ENCODE measurements at regions not wholly inside any gene's neighbourhood (a gene's known extent, or its start where the extent isn't known, plus 50 kb on each side); places are given as distances from the start of the nearest gene placed in this dataset.

DNA sequence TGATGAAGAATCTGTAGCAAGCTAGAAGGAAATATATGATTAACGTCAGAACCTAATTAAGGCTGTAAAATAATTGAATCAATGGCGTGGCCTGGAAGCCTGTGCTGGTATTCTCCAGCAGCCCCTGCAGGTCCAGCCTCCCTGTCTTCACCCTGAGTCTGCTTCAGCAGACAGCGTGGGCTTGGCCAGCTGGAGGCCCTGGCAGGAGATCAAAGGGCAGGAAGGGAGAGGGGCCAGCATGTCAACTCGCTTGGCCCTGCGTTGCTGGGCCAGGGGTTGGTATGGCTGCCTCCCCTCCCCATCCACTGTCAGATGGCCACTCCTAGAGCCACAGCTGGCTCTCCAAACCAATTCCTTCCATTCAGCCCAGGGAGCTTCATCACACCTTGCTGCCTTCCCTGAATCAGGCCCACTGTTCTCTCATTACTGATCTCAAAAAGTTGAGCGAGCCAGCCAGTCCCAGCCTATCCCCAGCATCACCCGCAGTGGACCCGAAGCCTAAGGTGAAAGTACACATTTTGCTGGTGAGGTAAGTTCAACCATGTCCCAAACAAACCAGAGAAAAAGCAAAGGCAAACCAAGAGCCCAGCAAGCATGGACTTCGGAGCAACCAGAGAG lies 228.4 kb upstream of the AGAP1 start:
- DNase-seq: no peak

DNA sequence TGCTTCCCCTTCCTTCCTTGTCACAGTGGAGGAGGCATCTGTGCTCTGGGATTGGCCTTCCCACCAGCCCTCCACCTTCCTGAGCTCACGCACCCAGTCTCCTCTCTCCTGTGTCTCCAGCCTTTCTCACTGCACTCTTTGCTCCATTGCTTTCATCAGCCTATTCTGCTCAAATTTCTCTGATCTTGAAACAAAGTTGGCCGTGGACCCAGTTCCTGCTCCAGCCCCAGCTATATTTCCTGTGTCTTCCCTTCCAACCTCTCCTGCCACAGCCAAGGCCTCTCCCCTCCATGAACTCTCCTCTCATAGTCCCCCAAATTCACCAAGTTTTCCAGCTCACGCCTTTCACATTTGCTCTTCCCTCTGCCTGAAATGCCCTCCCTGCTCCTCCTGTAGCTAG lies 226.6 kb upstream of the AGAP1 start:
- DNase-seq: no peak

DNA sequence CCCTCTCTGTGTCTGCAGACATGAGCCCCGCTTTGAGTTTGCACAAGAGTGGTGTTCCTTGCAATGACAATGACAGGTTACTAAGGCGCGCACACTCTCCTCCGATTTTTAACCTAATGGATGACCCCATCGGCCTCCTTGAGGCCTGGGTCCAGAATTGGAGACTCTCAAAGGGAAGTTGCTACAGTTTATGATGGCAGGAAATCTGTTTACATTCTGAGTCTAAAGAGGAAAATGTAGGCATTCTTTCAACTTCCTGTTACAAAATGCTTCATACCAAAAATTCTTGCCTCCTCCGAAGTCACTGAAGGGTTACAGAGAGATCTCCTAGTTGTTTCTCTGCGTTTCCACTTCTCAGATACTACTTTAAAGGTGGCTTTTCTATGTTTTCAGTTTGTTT lies 225.3 kb upstream of the AGAP1 start:
- DNase-seq: peak; percentile 64

DNA sequence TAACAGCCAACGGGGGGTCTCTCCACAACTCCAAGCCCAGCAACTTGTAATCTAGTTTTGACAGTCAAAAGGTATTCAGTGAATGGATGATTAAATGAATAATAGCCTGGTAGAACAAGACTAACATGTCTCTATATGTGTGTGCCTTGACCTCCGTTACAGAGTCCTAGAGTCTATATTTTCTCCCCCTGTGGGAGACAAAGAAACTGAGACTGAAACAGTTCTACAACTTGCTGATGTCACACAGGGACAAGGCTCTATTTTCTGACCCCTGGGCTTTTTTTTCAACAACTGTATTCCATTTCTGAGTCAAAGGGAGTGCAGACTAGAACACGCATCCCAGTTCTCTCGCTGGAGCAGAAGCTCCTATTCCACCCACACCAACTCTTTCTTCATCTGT lies 223.6 kb upstream of the AGAP1 start:
- DNase-seq: no peak

DNA sequence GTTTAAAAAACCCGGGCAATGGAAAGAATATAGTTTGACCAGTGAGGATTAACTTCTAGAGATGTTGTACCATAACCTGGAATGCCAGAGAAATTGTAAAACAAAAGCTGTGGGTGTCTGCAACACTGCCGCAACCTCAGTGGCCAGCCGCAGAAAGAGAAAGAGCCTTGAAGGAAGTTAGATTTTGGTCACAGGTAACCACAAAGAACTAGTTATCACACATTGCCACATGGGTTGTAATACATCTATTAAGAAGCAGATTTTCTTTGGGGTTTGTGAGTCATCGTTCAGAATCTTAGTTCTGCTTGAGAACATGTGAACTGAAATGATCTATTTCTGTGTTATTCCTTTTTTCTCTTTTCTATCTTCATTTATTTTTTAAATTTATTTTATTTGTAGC lies 222.9 kb upstream of the AGAP1 start:
- DNase-seq: peak; percentile 67

DNA sequence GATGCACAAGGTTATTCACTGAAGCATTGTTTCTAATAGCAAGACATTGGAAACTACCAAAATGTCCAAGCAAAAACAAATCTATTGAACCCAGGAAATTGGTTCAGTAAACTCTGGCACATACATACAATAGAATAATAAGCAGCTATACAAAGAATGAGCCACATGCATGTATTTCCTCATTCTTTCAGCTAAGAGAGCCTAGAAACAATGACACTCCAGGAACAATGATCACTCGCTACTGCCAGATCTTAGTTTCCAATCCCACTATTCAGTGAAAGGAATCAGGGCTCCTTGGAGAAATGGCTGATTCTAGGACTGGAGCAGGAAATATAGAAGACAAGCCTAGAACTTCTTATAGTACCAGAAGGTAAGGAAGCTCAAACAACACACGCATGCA lies 221.9 kb upstream of the AGAP1 start:
- DNase-seq: no peak

DNA sequence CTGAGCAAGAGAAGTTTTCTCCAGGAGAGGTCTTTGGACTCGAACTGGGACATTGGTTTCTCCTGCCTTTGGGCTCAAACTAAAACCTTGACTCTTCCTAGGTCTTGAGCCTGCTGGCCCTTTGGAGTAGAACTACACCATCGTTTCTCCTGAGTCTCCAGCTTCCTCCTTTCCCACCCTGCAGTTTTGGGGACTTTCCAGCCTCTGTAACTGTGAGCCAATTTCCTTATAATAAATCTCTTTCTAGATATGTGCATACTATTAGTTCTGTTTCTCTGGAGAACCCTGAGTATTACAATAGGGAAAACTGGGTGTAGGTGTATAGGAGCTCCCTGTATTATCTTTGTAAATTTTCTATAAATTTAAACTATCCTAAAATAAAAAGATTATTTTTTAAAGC lies 219.8 kb upstream of the AGAP1 start:
- no peak for DNase-seq

DNA sequence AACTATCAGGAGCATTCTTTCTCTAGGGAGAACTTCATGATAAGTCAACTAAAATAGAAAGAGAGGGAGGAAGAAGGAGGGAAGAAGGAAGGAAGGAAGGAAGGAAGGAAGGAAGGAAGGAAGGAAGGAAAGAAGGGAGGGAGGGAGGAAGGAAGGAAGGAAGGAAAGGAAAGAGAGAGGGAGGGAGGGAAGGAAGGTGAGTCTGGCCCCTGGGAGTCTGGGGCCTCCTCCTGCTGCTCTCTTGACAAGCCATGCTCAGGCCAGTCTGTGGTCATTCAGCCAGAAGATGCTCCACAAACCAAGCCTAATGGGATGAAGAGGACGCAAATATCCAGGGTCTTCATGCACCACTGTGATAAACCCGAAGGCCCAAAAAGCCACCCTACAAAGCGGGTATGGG lies 216.4 kb upstream of the AGAP1 start:
- no peak for DNase-seq

DNA sequence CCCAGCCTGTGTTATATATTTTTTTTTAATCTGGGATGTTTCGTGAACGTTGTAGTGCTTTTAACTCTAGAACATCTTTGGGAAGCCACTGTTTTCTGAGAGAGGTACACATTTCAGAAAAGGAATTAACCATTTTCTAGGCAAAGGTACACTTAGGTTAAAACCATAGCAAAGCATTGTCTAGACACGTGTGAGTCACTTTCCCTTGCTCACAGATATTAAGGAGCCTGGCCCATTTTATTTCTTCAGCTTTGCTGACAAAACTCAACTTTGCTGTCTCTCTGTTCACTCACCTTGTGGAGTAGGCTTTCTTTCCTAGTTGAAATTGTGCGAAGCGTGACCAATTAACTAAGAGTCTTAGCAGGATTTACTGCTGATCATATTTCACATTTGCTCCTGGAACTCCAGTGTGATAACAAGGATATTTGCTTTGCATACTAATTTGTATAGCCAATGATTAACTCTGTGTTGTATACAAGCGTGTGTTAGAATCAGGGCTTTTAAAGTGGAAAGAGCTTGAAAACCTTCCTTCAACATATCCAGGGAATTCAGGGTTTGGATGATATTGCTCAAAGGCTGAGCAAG lies 215.0 kb upstream of the AGAP1 start:
- DNase-seq: no peak

DNA sequence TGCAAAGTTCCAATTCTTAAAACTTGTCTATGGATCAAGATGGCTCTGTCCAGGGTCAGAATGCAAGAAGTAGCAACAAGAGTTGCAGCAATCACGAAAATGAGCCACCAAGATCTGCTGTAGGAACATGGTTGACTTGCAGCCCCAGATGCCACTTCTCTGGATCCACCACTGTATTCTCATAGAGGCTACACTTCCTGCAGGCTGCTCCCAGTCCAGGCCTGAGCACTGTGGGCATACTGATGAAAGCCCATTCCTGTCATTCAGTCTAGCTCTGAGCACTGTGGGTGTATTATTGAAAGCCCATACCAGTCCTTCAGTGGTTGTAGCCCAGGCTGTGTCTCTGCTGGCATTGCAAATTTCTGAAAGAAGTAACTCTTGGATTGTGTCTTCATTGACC lies 213.9 kb upstream of the AGAP1 start:
- DNase-seq: no peak

DNA sequence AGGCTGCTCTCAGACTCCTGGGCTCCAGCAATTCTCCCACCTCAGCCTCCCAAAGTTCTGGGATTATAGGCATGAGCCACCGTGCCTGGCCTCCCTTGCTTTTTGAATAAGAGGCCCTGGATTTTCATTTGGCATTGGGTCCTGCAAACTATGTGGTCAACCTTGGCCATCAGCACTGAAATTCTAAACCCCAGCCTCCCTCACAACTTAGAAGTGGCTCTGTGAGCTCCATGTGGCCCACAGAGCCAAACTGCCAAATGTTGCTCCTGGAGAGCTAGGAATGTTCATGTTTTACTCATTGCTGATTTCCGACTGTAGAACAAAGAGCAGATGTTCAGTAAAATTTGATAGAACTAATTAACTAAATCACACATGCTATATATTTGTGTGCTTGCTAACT lies 210.6 kb upstream of the AGAP1 start:
- no peak for DNase-seq

DNA sequence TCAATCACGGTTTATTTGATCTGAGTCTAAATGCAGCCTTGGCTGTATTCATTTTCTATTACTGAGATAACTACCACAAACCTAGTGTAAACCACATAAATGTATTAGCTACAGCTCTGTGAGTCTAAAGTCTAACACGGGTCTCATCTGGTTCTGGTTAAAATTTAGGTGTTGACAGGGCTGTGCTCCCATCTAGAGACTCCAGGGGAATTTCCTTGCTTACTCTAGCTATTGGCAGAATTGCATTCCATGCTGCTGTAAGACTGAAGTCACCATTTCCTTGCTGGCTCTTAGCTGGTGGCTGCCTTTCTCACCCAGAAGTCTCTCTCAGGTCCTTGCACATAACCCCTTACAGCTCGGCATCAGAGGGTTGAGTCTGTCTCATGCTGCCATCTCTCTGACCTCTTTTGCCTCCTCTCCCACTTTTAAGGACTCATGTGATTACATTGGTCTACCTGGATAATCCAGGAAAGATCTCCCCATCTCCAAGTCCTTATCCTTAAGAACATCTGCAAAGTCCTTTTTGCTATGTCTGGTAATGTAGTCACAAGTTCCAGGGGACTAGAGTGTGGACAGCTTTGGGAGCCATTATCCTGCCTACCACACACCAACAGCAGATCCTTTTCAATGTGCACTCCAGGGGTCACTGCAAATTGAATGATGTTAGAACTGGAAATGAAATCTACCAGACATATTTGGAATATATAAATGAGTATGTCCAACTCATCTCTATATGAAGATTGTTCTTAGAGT lies 207.0 kb upstream of the AGAP1 start:
- DNase-seq: peak; percentile 25

DNA sequence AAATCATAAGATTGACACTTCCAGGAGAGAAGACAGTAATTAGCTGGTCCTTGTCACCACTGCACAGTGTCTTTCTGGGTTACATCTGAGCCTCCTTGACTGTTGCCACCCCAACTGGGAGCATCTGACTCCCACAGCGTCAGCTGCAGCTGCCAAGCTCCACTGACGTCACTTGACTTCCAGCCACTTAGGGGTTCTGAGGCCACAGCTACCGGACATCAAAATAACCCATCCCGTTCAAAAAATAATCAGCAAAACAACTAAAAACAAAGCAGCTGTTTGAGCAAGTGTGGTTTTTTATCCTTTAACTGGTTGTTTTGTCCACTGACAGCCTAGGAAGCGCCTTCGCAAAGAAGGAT lies 206.5 kb upstream of the AGAP1 start:
- DNase-seq: no peak

DNA sequence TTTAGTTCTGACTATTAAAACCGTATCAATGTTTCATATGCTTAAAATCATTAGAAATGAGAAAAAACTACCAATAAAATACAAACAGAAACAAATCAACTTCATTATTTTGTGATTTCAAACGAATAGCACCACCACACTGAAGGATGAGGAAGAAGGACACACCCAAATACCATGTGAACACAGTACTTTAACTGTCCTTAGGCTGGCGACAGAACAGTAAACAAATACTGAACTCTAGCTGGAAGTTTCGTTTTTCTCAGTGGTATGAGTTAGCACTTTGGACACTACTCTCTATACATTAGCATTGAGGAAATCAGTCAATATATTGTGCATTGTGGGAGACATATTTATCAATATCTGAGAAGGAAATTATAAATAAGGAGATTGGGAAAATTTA lies 202.4 kb upstream of the AGAP1 start:
- no peak for DNase-seq

DNA sequence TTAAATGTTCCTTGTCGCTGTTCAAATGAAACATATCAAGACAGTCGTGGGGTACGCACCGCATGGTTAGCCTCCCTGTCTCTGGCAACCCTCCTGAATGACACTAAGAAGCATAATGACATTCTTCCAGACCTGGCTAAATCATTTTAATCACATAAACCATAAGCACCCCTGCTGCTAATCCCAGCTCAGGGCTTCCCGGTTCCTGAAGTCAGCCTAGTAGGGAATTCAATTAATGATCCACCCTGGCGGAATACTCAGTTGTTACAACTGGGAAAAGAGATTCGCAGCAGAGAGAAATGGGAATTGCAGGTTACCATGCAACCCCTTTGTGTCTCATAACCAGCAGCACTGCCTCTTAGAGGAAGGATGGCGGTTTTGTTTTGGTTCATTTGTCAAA lies 200.8 kb upstream of the AGAP1 start:
- no peak for DNase-seq

DNA sequence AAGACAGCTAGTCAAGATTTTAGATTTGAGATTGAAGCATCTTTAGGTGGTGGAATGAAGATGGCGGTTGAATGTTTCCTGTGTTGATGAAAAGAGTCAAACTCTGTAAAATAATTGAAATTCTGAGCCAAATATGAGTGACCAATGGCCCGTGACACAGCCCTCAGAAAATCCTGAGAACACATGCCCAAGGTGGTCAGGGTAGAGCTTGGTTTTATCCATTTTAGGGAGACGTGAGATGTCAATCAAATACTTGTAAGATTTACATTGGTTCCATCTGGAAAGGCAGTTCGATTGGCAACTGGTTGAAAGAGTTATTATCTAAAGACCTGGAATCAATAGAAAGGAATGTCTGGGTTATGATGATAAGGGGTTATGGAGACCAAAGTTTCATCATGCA lies 198.0 kb upstream of the AGAP1 start:
- no peak for DNase-seq

DNA sequence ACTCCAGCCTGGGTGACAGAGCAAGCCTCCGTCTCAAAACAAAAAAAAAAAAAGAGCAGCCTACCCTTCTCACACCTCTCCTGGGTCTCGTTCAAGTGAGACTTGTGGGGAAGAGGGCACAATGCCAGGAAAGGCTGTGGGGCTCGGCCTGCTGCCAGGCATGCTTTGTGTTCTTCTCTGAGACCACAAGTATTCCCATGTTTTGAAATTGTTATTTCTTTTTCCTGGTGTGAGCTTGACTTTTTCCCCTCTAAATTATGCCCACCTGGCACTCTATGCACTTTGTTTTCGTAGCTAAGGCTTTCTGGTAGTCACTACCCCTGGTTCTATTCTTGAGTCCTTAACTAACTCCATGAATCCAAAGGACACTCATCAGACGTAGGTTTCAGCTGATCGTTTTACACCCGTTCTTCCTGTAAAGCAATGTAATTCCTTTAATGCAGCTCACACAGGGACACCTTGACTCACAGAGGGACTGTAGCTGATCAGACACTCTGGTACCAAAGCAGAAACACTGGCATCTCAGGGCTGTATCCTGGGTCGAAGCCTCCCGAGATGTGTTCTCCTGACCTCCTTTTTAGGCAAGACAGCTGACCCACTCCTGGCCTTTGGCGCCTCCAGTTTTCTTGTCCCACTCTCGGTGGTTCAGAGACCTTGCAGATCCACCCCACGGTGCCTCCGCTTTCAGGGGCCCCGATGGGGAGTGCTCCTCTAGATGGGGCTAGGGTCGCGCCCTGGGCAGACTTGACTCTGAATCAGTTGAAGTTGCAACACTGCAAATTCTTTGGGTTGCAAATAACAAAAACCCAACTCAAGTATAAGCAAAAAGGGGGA lies 193.3 kb upstream of the AGAP1 start:
- peak; percentile 64 for DNase-seq

DNA sequence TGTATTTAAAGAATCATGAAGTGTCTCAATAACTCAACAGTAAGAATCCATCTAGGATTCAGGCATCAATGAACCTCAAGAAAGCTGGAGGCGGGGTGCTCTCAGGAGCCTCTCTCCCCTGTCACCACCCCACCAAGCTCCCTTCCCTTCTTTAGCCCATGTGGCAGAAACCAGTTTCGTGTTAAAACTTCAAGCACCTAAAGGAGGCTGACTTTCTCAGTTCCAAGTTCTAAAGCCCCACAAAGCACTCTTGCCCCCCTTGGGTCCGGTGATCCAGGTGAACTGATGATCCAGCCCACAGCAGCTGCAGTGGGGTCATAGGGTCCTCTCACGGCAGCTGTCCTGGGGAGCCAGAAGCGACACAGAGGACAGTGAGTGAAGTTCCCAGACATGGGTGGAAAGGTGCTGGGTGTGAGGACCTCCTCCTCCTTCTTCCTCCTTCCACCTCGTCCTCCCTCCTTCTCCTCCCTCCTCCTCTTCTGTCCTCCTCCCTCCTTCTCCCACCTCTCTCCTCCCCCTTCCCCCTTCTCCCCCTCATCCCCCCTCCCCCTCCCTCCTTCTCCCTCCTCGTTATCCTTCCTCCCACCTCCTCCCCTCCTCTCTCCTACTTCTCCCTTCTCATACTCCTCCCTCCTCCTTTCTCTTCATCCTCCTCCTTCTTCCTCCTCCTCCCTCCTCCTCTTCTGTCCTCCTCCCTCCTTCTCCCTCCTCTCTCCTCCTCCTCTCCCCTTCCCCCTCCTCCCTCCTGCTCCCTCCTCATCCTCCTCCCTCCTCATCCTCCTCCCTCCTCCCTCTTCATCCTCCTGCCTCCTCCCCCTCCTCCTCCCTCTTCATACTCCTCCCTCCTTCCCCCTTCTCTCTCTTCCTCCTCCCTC lies 192.4 kb upstream of the AGAP1 start:
- DNase-seq: no peak

DNA sequence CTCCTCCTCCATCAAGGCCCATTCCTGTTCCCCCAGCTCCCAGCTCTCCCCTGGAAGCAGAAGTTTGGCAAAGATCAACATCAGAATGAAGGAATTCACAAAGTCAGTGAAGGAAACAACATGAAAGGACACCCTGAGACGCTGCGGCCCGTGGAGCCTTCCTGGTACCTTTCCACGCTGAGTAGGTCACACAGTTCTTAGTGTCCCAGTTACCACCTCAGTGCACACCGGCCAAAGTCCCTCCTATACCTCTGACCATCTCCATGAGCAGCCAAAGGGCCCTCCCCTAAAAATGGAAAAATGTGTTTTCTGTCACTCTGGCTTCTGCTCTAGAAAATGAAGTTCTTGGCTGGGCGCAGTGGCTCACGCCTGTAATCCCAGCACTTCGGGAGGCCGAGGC lies 191.6 kb upstream of the AGAP1 start:
- DNase-seq: no peak

DNA sequence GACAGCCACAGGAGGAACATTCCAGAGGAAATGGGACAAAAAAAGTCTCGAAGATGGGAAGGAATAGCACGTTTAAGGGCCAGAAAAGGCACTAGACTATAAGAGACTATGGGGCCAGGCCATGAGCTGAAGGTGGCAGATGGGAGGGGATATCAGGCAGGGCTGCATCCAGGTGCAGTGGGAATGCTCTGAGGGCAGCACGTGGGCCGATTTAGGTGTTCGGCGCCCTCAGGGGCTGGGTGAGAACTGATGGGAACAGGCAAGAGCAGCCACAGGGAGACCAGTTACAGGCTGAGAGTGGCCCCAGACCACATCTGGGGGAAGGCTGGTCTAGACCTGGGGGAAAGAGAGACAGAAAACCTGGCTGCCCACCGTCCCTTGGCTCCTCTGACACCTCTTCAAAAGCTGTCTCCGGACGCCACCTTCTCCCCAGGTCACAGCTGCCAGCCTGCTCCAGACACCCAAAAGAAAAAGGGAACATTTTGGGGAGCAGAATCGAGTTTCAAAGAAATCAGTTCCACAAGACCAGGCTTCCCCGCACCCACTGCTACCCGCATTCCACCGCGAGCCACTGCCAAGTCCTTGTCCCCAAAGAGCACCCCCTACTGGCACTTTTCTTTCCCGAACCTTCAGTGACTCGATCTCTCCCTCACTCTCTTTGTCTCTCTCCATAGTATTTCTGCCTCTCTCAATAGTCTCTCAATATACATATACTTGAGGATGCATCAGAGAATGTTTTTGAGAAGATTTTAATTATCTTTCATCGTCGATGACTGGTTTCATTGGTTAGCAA lies 190.1 kb upstream of the AGAP1 start:
- no peak for DNase-seq

DNA sequence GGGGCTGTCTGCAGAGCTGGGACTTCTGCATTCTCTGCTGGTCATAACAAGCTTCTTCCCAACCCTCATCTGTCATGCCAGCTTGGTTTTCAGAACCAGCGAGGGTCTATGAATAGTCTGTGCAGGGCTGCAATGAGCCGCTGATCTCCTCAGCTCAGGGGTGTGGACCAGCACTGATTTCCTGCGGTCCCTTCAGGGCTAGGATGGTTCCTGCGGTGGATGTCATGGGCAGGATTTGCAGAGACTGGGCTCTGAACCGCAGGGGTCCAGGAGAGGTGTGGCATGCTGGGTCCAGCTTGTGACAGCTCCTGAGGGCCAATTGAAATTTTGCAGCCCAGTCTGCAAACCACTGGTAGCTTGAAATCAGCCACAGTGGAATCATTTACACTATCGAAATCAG lies 188.2 kb upstream of the AGAP1 start:
- DNase-seq: no peak

DNA sequence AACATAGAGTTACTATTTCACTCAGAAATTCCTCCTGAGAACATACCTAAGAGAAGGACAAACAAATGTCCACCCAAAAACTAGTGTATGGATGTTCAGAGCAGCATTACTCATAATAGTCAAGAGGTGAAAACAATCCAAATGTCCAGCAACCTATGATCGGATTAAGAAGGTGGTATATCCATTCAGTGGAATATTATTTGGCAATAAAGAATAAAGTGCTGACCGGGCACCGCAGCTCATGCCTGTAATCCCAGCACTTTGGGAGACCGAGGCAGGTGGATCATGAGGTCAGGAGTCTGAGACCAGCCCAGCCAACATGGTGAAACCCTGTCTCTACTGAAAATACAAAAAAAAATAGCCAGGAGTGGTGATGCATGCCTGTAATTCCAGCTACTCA lies 182.8 kb upstream of the AGAP1 start:
- DNase-seq: no peak
